Activated CD4-positive, CD25-positive, alpha-beta regulatory T cell treated with anti-CD3 and anti-CD28 coated beads, Interleukin-2, amount 50 U/mL, for 24 hours (primary cell): ENCODE measurements at regions not wholly inside any gene's neighbourhood (a gene's known extent, or its start where the extent isn't known, plus 50 kb on each side); places are given as distances from the start of the nearest gene placed in this dataset.
"Not testable (repeated sequence)": the region's sequence is repeated elsewhere in the genome, so short reads cannot be mapped to it uniquely, and the experiment has no call there.

ENCODE experiments used
- ATAC-seq, 2 donors: fragments of 150-1000 bp; cut with Tn5 transposase; one replicate each; pipeline ENCODE4 v1.10.0; 2021; ENCODE audit warnings: mild to moderate bottlenecking in 1 of 2, moderate library complexity in 1 of 2

DNA sequence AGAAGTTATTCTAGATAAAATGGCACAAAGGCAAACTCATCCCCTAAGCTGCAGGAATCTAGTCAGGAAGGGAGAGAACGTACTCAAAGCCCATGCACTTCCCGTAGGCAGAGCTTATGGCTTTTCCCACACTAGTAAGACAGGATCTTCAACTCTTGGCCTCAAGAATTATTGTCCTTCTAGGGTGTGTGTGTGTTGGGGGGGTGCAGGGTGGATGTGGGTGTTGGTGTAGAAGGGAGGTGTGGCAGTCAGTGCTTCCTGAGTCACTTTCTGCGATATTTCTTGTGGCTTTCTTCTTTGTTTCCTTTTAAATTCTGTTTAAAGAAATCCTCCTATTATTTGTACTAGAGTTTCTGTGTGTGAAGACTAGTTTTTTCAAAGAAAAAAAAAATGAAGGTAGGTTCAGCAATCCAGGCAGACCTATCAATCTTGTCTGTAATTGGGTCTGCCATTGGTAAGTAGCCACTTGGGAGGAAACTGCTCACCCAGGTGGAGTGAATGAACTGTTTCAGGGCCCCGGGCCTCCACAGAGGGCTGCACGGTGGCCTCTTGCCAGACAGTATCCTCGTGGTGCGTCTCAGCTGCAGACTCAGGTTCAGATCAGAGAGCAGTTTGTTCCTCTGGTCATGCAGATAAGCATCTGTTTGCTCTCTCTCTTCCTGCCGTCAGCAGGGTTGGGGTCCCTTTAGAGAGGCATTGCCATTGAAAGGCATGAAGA, 131.9 kb downstream of the NPR3 start:
- no peak for ATAC-seq

- ATAC-seq = no peak
These were observed 132.4 kb downstream of the NPR3 start for GRCh38 chr5:32843531-32843895.

- ATAC-seq = no peak
These were observed 134.1 kb downstream of the NPR3 start for GRCh38 chr5:32845171-32845570.

- no peak for ATAC-seq
These were observed 137.0 kb downstream of the NPR3 start for GRCh38 chr5:32848120-32848519.

DNA sequence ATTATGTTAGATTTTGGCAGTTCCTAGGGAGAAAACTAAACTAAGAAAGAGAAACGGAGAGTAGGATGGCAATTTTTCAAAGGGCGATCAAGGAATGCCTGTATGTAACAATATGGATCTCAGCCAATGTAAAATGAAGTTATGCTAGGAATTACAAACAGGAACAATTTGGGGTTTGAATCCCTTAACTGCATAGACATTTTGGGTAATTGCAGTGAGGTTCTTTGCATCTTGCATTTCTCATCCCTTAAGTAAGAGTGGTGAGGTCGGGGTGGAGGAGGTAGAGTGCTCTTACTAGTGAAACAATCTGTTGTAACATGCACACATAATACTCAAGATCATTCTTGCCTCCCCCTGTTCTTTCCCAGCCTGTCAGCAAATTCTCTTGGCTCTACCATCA, 137.6 kb downstream of the NPR3 start:
- ATAC-seq = no peak

- ATAC-seq = no peak
These were observed 139.8 kb downstream of the NPR3 start for GRCh38 chr5:32850817-32851496.

DNA sequence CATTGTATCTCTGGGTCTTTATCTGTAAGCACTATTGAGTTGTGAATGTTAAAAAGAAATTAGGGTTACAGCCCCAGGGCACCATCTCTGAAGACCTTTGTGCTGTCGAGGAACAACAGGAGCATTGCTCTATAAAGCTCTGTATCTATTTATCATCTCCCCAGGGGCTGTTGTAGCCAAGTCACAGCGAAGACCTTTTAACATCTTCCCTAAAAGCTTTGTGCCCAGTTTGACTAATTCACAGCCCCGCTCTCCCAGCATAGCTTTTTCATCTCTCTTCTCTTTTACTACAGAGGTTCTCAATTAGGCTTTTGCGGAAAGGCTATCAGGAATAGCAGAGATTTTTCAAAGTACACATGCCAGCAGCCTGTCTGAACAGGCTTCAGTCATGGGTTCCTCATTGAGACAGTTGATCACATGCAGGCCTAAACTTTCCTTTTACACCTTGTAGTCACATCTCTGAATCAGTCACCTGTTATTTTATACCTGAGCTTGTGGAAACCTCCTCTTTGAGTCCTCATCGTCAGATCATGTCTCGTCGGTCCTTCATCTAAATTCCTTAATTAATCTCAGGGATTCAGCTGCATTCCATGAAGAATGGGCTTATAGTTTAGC, 140.5 kb downstream of the NPR3 start:
- no peak for ATAC-seq

- ATAC-seq = no peak
These were observed 141.4 kb downstream of the NPR3 start for GRCh38 chr5:32852535-32852934.

DNA sequence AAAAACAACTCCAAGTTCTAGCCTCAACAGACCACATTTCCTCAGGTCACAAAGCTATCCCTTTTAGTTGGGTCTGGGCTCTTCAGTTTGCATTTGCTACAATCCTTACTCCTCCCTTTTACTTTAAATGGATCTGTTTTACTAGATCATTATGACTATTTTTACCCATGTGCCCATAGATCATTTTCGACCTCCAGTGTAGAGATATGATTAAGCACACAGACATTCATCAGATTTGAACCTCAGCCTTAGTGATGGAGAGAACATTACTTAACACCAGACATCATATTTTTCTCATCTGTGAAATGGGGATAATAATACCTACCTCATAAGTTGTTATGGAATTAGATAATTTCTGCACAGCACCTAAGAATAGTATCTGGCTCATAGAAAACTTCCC, 141.9 kb downstream of the NPR3 start:
- ATAC-seq = no peak

GRCh38 chr5:32854473-32854872, 143.4 kb downstream of the NPR3 start:
- no peak for ATAC-seq

GRCh38 chr5:32859211-32859641, 148.1 kb downstream of the NPR3 start:
- no peak for ATAC-seq

DNA sequence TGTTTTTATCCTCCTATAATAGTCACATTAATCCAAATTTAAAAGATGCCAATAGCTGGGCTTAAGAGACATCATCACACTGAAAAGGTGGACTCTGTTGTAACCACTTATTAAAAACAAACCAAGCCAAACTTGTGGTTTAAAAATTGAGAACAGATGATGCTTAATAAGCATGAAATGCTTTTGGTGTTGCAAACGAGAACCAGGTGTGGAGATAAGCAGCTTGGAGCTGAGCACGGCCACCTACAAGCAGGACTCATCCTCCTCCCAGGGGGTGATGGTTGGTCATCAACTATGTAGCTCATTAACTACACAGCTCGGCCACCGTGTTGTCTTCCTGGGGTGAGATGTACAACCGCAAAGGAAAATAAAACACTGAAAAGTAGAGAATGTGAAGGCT, 154.4 kb downstream of the NPR3 start:
- ATAC-seq = no peak

DNA sequence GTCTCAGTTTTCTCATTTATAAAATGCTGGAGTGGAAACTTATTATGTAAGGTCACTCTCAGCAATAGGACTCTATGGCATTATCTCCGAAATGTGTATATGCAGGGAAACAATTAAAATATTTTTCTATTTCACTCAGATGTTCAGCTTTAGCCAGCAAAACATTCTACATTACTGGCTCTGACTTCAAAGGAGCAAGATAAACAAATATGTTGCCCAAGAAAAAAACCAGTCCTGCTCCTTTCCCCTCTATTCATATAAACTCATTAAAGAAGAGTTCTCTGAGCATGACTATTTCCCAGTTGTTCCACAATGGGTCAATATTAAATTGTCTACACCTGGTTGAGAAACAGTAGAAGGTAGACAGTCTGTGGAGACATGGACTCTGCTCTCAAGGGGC, 155.0 kb downstream of the NPR3 start:
- no peak for ATAC-seq

GRCh38 chr5:32869216-32869615, 158.1 kb downstream of the NPR3 start:
- no peak for ATAC-seq

GRCh38 chr5:32876791-32877190, 165.7 kb downstream of the NPR3 start:
- no peak for ATAC-seq

DNA sequence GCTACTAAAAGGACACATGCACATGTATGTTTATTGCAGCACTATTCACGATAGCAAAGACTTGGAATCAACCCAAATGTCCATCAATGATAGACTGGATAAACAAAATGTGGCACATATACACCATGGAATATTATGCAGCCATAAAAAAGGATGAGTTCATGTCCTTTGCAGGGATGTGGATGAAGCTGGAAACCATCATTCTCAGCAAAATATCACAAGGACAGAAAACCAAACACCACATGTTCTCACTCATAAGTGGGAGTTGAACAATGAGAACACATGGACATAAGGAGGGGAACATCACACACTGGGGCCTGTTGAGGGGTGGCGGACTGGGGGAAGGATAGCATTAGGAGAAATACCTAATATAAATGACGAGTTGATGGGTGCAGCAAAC, 168.2 kb downstream of the NPR3 start:
- not testable (repeated sequence) for ATAC-seq

GRCh38 chr5:32880796-32881195, 169.7 kb downstream of the NPR3 start:
- ATAC-seq = no peak

- no peak for ATAC-seq
These were observed 176.3 kb downstream of the NPR3 start for GRCh38 chr5:32887390-32887789.

DNA sequence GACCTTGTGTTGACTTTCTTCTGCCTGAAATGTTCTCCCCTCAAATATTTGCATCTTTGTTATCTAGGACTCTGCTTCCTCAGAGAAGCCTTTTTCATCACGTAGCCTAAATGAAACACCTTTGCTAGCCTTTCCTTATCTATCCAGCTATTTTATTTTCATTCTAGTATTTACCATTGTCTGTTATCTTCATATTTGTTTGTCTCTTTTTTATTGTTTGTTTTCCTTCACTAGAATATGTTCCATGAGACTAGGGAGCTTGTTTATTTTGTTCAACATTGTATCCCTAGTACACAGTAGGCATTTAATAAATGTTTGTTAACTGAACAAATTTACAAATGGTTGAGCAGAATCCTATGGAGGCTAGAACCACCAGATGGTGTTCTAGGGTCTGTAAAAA, 178.0 kb downstream of the NPR3 start:
- no peak for ATAC-seq

DNA sequence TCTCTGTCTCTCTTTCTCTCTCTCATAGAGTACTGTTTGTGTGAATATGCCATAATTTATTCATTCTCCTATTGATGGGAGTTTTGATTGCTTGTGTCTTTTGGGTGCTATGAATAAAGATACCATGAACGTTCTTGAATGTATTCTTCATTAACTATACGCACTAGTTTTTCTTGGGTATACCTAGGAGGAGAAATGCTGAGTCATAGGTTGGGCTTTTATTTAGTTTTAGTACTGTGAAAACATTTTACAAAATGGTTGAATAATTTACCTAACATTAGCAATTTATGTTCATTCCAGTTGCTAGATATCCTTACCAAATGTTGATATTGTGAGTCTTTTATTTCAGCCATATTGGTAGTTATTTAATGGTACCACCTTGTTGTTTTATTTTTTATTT, 192.5 kb downstream of the NPR3 start:
- no peak for ATAC-seq

DNA sequence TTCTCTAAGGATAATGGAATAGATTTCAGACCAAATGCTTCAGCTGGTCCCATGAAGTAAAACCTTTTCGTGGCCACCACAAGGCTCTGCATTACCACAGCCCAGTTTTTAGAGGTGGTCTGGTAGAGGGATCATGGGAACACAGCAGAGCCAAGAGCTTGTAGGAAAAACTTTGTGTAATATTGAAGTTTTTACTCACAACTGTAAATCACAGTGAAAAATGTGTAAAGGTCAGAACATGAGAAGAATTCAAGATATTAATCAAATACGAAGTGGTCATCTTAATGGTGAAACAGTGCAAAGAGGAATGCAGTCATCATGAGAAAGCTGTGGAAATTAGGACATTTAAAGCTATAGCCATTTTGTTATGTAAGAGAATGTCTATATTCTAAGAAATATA, 197.5 kb downstream of the NPR3 start:
- no peak for ATAC-seq

DNA sequence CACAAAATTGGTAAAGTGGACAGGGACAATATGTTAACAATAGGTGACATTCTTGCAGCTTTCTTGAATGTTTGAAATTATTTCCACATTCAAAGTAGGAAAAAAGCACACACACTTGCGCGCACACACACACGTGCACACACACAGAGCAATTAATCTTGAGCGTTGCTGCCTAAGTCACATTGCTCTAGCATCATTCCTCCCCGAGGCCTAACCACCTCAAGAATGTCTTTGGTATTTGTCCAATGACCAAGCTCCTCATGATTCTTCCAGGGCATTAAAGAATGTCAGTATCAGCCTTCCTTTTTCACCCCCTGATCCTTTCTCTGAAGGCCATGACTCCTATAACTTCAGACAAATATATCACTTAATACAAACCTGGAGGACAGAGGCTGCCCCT, 198.1 kb downstream of the NPR3 start:
- no peak for ATAC-seq

DNA sequence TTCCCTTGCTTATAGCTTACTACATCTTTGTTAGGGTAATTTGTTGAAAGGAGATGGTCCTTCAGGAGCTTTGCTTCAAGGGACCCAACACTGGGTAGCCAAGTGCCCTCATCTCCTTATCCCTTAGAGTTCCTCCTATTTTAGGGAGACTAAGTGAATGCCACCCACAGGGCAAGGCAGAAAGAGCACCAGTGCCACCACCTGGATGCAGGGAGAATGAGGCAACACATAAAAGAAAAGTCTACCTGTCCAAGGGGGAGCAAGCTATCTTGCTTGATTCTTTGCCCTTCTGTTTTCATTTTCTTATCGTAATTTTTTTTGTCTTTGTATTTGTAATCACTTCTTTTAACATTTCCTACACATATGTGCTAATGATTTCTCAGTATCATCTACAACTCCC, 205.5 kb downstream of the NPR3 start:
- no peak for ATAC-seq

DNA sequence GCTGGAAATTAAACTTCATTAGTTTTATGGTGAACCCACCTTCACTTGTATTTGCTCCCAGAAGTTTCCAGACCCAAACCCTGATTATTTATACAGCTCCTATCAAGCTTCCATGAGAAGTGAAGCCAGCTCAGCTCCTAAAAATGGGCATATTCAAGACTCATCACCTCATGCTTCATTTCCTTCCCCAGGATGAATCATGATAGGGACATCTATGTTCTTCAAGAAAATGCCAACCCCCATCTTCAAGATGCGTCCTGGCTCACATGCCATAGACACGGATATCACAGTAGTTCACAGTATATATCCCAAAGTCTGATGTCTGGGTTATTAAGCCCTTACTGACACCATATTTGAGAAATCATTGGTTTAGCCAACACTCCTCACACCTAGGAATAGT, 217.6 kb downstream of the NPR3 start:
- no peak for ATAC-seq
